K562 (cell line): ENCODE measurements at regions not wholly inside any gene's neighbourhood (a gene's known extent, or its start where the extent isn't known, plus 50 kb on each side); places are given as distances from the start of the nearest gene placed in this dataset.

Experiments used
- BCLAF1 ChIP-seq, 2 experiments: fragments of 450-650 bp in 1 of 2; IDR thresholded peaks; 2 replicates each; pipeline ENCODE4 v1.6.1; 2011 to 2017; ENCODE audit warnings: low read depth in 2 of 2, antibody characterized with exemption in 1 of 2, borderline replicate concordance in 1 of 2, low read length in 1 of 2, mild to moderate bottlenecking in 1 of 2, mixed read lengths in 1 of 2; ENCODE audit not compliant: control insufficient read depth in 1 of 2
- SP1 ChIP-seq: sonication (generic); formaldehyde crosslinking; IDR thresholded peaks from 2 replicates; pipeline ENCODE4 v1.8.1; 2022; ENCODE audit warnings: mild to moderate bottlenecking, missing genetic modification reagents
- TCFL5 ChIP-seq: fragments of 250-450 bp; sonication (Bioruptor Pico); conservative IDR thresholded peaks from 2 replicates; pipeline ENCODE4 v1.6.1; 2021; ENCODE audit warnings: mild to moderate bottlenecking, moderate library complexity, matching md5 sums

GRCh38 chr15:58313304-58313703 is 118.5 kb upstream of the LIPC start:
- TF ChIP-seq SP1 (CRISPR knock-in tag) (no peak), TCFL5 (no peak), BCLAF1 (IDR thresholded peaks at IDR 0.05; ENCODE audit: borderline replicate concordance in 1 of 2, control insufficient read depth in 1 of 2, low read depth in 2 of 2, low read length in 1 of 2) (no peak)
